ENCODE measurements at regions not wholly inside any gene's neighbourhood (a gene's known extent, or its start where the extent isn't known, plus 50 kb on each side); places are given as distances from the start of the nearest gene placed in this dataset.

DNA sequence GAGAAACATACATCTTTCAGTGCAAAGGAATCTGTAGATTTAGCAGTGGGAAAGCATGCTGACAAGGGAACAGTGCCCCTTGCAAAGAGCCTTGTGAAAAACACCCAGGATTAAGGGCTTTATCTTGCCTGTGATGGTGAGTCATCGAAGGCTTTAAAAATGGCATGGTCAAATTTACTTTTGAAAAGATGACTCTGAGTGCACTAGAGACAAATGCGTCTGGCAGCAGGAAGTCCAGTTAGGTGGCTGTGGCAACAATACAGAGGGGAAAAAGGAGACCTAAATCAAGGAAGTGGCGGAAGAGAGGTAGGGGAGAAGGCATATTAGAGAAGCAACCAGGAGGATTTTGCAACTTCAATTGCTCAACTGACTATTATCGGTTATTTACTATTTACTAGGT, 472.6 kb upstream of the CPEB2 start:
- DNase-seq (ENCODE audit: low spot score) (no peak), ATAC-seq (ENCODE audit: low FRiP score) (no peak)
- TF ChIP-seq CTCF (IDR thresholded peaks at IDR 0.05) = no peak

DNA sequence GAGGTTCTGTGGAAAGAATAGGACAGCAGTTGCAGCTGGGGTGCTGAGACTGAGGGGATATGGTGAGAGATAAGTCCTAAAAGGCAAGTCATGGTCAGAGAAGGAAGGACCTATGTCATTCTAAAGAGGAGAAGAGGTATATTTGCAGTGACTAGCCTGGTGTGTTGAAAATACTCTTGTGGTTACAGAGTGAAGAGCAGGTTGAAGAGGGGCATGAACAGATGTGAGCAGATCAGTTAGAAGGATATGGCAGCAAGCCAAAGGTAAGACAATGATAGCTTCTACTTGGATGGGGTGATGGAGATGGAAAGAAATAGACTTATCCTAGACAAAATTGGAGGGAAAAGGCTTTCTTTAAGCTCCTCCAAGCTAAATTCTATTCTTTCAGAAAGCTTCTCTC, 469.8 kb upstream of the CPEB2 start:
- ATAC-seq (ENCODE audit: low FRiP score) (no peak), DNase-seq (ENCODE audit: low spot score) (no peak)
- TF ChIP-seq CTCF (IDR thresholded peaks at IDR 0.05) = no peak

DNA sequence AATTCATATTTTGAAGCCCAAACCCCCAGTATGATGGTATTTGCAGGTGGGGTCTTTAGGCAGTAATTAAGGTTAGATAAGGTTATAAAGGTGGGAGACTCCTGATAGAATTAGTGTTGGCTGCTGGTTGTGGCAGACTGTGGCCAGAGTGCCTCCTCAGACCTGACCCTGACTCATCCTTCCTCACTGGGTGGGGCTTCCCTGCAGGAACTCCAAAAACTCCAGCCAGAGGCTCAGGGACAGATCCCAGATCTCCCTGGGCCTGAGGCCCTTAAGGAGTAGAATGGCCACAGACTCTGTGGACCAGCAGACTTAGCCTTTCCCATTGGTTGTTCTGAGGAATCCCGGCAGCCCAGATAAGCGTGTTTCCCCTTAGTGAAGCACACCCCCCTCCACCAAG, 463.0 kb upstream of the CPEB2 start:
- DNase-seq (ENCODE audit: low spot score) (no peak), ATAC-seq (ENCODE audit: low FRiP score) (no peak)
- TF ChIP-seq CTCF (IDR thresholded peaks at IDR 0.05) = no peak

DNA sequence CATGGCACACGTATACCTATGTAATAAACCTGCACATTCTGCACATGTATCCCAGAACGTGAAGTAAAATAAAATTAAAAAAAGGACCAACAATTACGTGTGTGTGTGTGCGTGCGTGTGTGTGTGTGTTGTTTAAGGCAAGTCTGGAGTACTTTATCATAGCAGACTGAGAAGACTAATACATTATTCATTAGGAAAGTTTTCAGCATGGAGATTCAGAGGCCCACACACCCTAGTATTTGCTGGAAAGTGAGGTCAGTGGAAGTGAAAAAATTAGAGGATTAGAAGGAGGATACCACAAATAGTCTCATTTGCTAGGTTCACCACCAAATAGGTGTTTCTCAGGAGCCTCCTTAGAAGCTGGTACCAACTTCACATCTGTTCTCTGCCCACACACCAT, 457.1 kb upstream of the CPEB2 start:
- ATAC-seq (ENCODE audit: low FRiP score) = no peak
- DNase-seq (ENCODE audit: low spot score) = no peak
- TF ChIP-seq CTCF (IDR thresholded peaks at IDR 0.05) = no peak

DNA sequence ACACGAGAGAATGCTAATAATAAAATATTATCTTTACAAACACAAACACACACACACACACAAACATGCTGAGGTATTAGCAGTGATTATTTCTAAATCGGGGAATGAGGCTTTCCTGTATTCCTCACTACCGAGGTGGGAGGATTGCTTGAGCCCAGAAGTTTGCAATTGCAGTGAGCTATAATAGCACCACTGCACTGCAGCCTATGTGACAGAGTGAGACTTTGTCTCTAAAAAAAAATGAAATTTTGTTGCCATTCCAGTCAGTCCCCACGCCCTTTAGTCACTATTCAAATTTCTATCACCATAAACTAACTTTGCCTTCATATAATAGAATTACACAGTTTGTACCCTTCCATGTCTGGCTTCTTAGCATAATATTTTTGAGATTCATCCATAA, 456.5 kb upstream of the CPEB2 start:
- ATAC-seq (ENCODE audit: low FRiP score) = no peak

DNA sequence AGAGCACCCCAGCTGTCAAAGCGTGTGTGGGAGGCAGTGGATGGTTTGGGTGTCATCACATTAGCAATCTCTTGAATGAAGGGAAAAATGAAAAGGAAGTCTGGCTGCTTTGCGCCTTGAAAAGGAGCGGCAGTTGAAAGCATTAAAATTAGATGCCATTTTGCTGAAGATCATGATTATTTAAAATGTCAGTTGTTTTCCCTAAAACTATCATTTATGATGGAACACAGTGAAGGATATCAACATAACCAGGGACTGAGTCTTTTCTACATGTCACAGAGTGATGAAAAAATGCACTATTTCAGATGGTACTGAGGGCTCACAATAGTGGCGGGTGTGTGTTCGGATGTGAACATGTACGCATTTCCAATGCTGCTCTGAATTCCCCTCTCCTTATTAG, 450.2 kb upstream of the CPEB2 start:
- TF ChIP-seq CTCF (IDR thresholded peaks at IDR 0.05) = no peak
- DNase-seq (ENCODE audit: low spot score) = no peak
- no peak for ATAC-seq (ENCODE audit: low FRiP score)

More for the DNA sequence above, 456.5 kb upstream of the CPEB2 start:
- no peak for TF ChIP-seq CTCF (IDR thresholded peaks at IDR 0.05)
- no peak for DNase-seq (ENCODE audit: low spot score)

- no peak for DNase-seq (ENCODE audit: low spot score)
- ATAC-seq (ENCODE audit: low FRiP score) = no peak
- no peak for TF ChIP-seq CTCF (IDR thresholded peaks at IDR 0.05)
These were observed 442.6 kb upstream of the CPEB2 start for GRCh38 chr4:14559646-14560045.
